GM19397 (cell line): ENCODE measurements at regions not wholly inside any gene's neighbourhood (a gene's known extent, or its start where the extent isn't known, plus 50 kb on each side); places are given as distances from the start of the nearest gene placed in this dataset.

Experiments
- ATAC-seq: cut with Tn5 transposase; IDR thresholded peaks from one replicate; pipeline ENCODE4 v1.9.1; 2021; ENCODE audit warnings: mild to moderate bottlenecking, moderate library complexity; ENCODE audit not compliant: unreplicated experiment

GRCh38 chr21:36627242-36627641 is 71.7 kb upstream of the SIM2 start:
- ATAC-seq, result no peak

DNA sequence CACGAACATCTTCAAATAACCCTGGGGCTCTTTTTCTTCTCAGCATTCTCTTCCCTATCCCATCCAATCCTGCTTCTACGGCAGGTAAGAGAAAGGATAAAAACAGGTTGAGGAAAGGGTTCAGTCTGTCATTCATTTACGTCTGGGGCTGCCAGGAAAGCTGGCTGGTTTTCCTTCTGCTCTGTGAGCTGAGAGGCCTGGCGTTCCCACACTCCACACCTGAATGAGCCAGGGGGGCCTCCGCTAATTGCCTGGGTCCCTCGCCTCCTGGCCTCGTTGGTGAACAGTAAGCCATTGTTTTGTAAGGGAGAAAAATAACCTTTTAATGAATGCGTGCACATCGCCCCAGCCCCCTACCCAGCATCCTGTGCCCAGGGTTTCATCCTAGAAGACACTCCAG is 70.8 kb upstream of the SIM2 start:
- no peak for ATAC-seq

- no peak for ATAC-seq
Observed at GRCh38 chr21:36628761-36629460, 70.0 kb upstream of the SIM2 start.

DNA sequence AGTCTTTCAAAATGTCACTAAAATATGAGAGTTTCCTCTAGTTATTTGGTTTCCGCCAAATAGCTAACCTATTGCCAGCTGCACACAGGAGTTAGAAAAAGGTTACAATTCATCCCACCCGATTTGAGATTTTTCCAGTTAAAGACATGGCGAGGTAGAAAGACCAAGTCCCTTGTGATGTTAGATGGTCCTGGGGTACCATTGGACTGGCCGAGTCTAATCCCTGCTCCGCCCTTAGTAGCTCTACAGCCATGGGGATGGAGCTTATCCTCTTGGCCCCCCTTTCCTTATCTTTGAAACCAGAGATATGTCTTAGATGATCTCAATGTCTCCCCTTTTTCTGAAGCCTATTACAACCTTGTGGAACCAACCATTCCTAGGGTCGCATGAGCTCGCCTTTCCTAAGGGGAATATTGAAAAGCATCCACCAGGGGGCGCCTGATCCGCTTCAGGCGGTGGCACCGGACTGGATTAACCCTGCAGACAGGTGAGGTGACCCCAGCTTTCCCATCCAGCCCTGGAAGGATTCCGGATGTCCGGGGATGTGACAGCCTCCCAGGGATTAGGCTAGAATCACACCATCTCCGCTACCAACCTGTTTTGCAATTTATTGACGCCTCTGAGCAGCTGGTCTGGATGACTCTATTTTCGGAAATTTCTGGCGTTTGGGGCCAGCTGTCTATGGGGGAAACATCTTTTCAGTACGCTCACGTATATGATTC is 68.3 kb upstream of the SIM2 start:
- no peak for ATAC-seq

DNA sequence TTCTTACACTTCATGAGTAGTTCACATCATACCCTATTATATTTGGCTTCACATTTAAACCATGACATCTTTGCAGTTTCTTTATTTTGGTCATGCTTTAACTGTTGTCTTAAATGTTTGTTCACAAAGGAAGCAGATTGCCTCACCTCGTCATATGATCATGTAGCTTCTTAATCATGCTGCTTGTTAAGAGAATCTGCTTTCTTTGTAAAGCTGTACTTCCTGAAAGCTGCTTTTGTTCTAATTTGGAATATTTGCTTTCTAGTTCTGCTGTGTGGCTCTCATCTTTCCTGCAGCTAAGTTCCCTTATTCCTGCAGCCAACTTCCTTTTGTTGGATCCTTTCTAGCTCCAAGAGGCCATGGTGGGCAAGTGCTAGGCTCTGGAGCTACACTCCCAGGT is 62.9 kb upstream of the SIM2 start:
- no peak for ATAC-seq

GRCh38 chr21:36636439-36636838 is 62.5 kb upstream of the SIM2 start:
- ATAC-seq, result no peak

GRCh38 chr21:36639769-36640168 is 59.1 kb upstream of the SIM2 start:
- no peak for ATAC-seq

- ATAC-seq, result no peak
Observed at GRCh38 chr21:36640174-36640720, 58.7 kb upstream of the SIM2 start.

DNA sequence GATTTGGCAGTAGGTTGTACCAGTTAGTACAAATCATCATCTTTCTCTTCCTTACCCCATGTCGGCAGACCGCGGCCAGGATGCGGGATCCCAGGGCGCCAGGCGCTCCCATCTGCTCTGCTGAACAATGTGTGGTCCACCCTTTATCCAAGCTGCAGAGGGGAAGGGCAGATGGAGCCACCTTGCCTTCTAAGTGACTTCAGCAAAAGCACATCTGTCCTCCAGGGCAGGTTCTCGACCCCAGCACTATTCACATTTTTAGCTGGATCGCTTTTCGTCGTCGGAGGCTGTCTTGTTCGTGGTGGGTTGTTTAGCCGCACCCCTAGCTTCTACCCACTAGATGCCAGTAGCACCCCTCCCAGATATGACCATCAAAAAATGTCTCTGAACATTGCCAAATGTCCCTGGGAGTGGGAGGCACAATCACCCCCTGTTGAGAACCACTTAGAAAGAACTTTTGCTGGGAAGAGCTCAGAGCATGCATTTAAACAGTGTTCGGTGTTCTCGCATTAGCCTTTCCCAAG is 58.1 kb upstream of the SIM2 start:
- no peak for ATAC-seq

DNA sequence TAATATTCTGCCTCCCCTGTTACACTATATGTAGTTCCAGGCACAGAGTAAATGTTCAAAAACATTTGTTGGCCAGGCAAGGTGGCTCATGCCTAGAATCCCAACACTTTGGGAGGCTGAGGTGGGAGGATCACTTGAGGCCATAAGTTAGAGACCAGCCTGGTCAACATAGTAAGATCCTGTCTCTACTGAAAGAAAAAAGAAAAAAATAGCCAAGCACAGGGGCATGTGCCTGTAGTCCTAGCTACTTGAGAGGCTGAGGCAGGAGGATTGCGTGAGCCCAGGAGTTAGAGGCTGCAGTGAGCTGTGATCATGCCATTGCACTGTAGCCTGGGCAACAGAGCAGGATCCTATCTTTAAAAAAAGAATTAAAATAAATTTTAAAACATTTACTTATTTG is 57.6 kb upstream of the SIM2 start:
- no peak for ATAC-seq

DNA sequence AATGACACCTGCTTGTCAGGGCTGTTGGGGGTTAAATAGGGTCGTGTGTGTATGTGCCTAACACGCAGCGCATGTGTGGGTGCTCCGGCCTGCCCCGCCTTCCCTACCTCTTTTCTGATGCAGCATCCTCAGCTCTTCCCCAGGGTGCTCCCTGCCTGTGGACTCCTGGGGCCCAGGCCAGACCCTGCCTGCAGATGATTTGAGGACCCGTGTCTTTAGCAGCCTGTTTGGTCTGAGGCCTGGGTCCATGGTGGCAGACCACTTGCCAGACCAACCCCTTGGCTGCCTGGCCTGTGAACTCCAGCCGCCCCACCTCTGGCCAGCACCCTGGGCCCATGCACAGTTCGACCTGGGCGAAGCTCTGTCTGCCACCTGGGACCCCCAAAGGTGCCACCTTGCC is 57.0 kb upstream of the SIM2 start:
- ATAC-seq, result no peak

DNA sequence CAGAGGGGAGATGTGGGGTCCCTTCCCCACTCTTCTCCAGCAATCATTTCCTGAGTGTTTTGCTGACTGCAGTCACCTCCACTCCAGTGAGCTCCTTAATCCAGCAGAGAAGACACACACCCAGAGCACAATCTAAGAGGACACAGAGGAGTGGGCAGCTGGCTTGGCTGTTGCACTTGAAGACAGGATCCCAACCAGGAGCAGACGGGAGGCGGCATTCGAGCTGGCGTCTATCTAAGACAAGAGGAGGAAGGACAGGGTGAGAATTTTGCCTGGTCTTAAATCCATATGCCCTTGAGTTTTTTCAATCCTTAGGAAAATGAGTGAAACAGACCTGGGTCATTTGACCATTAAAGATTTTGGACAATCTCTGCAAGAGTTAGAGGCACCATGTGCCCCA is 56.1 kb upstream of the SIM2 start:
- no peak for ATAC-seq

- ATAC-seq, result no peak
Observed at GRCh38 chr21:36643374-36644250, 55.3 kb upstream of the SIM2 start.

DNA sequence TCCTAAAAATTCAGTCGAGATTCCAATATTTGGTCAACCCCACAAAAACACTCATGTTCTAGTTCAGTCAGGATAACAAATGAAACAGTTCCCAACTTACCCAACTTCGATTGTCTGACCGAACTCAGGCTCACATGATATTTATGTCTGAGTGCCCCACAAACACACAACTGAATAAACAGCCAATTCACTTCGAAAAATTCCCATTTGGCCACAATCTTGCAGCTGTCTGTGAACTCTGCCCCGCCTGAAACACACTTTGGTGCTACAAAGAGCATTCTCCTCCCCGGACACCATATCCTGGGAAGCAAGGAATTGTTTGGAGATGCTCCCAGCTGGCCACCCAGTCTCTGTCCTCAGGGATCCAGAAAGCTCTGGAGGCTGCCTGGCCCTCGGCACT is 52.9 kb upstream of the SIM2 start:
- ATAC-seq, result no peak

DNA sequence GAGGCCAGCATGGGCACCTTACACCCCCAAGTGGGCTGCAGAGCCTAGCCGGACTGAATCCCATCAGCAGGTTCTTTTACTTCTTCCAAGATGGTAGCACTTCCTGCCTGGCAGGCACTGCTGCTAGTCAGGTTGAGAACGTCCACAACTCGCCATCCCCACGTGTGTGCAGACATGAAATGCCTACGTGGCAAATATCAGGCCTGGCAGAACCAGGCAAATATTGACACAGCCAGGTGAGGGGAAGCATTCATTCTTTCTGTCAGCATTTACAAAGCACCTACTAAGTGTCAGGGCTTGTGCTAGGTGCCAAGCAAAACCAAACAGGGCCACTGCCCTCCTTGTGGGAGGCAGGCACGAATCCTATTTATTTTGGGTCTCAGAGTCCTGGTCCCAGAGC is 52.3 kb upstream of the SIM2 start:
- ATAC-seq, result no peak

DNA sequence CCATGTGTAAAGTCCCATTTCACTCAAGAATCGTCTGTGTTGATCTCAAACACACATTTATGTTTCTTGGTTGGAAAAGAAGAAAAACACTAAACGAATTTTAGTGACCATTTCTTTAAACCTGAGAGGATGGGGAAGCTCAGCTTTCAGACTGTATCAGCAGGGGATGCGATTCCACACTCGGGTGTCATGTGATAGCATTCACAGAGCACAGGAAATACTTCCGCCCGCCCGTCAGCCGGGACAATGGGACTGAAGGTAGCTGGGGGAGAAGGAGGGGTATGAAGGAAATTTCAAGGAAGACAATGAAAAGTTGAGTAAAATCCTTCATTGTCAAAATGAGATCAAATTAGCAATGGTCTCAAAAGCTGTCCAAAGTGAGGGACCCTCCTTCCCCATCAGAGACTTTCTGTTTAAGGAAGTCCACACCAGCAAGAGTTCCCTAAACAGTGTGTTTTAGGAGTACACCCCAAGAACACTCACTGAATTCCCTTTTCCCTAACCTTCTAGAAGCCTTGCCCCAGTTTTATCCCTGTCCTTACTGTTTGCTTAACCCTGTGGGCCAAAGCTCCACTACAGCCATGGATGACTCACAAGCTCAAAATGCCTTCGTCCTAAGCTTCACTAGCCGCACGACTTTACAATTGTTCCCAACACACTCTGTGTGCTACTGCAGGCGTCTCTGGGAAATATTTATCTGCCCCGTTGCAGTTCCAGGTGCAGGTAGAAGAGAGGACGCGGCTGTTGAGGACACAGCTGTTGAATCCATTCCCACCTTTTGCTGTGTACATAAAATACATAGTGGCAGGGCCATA is 51.4 kb upstream of the SIM2 start:
- ATAC-seq, result no peak
